SK-N-SH (cell line): ENCODE measurements at regions not wholly inside any gene's neighbourhood (a gene's known extent, or its start where the extent isn't known, plus 50 kb on each side); places are given as distances from the start of the nearest gene placed in this dataset.

Experiments
- CTCF ChIA-PET: fragments of 300-600, 350-600 bp; formaldehyde crosslinking; extraction: SDS; loops from one replicate; lab custom pipeline; 2021; lab: Yijun Ruan, JAX
- POLR2A ChIA-PET: fragments of 350-600 bp; sonication (Branson Sonifier 250); formaldehyde crosslinking; extraction: SDS; loops from one replicate; lab custom pipeline; 2020; ENCODE audit warnings: antibody characterized with exemption, inconsistent platforms; lab: Yijun Ruan, JAX
- DNase-seq: peaks from one replicate; pipeline ENCODE4 v3.0.0; 2012
- H2AFZ ChIP-seq: fragments of 200-600 bp; sonication (generic); 2 replicates; pipeline ENCODE4 v1.8.1; 2016; ENCODE audit warnings: antibody characterized with exemption, mild to moderate bottlenecking, low read depth
- H3F3A ChIP-seq: fragments of 200-600 bp; sonication (generic); replicated peaks from 2 replicates; pipeline ENCODE3; 2016; ENCODE audit warnings: antibody characterized with exemption, mild to moderate bottlenecking; ENCODE audit not compliant: insufficient read depth
- H3K27ac ChIP-seq, 2 experiments: fragments of 200-500 bp in 1 of 2; fragments of 200-600 bp in 1 of 2; sonication (Bioruptor generic) in 1 of 2; sonication (generic), shearing (Covaris generic) in 1 of 2; 2 replicates each; pipeline versions ENCODE4 v1.5.1 to v1.6.1; 2014 to 2016; ENCODE audit warnings: low read depth in 2 of 2, inconsistent platforms in 1 of 2, low read length in 1 of 2, mild to moderate bottlenecking in 1 of 2, mixed read lengths in 1 of 2
- H3K27me3 ChIP-seq: fragments of 200-600 bp; sonication (generic), shearing (Covaris generic); 2 replicates; pipeline ENCODE4 v1.6.1; 2016; ENCODE audit warnings: mixed run types; ENCODE audit not compliant: insufficient read depth
- H3K36me3 ChIP-seq, 2 experiments: fragments of 200-500 bp in 1 of 2; fragments of 200-600 bp in 1 of 2; sonication (Bioruptor generic) in 1 of 2; sonication (generic) in 1 of 2; replicated peaks in 1 of 2; 2 replicates each; pipeline versions ENCODE3 to v1.5.1; 2014 to 2016; ENCODE audit warnings: low read length in 1 of 2, mild to moderate bottlenecking in 1 of 2; ENCODE audit not compliant: insufficient read depth in 2 of 2, control insufficient read depth in 1 of 2
- H3K4me1 ChIP-seq, 2 experiments: fragments of 200-500 bp in 1 of 2; fragments of 200-600 bp in 1 of 2; sonication (Bioruptor generic) in 1 of 2; sonication (generic), shearing (Covaris generic) in 1 of 2; 2 replicates each; pipeline versions ENCODE4 v1.5.1 to v1.6.1; 2014 to 2016; ENCODE audit warnings: low read depth in 1 of 2, low read length in 1 of 2, mixed run types in 1 of 2; ENCODE audit not compliant: insufficient read depth in 2 of 2, control insufficient read depth in 1 of 2
- H3K4me2 ChIP-seq: fragments of 200-600 bp; sonication (generic), shearing (Covaris generic); 2 replicates; pipeline ENCODE4 v1.6.1; 2017; ENCODE audit warnings: mixed run types
- H3K4me3 ChIP-seq, 2 experiments: fragments of 200-500 bp in 1 of 2; fragments of 200-600 bp in 1 of 2; sonication (Bioruptor generic) in 1 of 2; sonication (generic), shearing (Covaris generic) in 1 of 2; 2 replicates each; pipeline versions ENCODE4 v1.5.1 to v1.8.1; 2014 to 2016; ENCODE audit warnings: low read depth in 2 of 2, inconsistent platforms in 1 of 2, low read length in 1 of 2, mild to moderate bottlenecking in 1 of 2, mixed read lengths in 1 of 2, moderate library complexity in 1 of 2
- H3K79me2 ChIP-seq: fragments of 200-600 bp; sonication (generic); 2 replicates; pipeline ENCODE4 v1.8.1; 2017; ENCODE audit warnings: mild to moderate bottlenecking; ENCODE audit not compliant: insufficient read depth
- H3K9ac ChIP-seq: fragments of 200-600 bp; sonication (generic); 2 replicates; pipeline ENCODE4 v1.6.1; 2017; ENCODE audit warnings: mixed run types
- H3K9me2 ChIP-seq: fragments of 200-600 bp; sonication (generic); 2 replicates; pipeline ENCODE4 v1.6.1; 2017; ENCODE audit warnings: mixed run types
- H3K9me3 ChIP-seq: fragments of 200-600 bp; sonication (generic); 2 replicates; pipeline ENCODE4 v1.6.1; 2017; ENCODE audit warnings: mixed run types, mild to moderate bottlenecking, moderate library complexity
- H4K20me1 ChIP-seq: fragments of 200-600 bp; sonication (generic); 2 replicates; pipeline ENCODE4 v1.6.1; 2017; ENCODE audit warnings: mild to moderate bottlenecking, mixed run types; ENCODE audit not compliant: insufficient read depth
- ELF1 ChIP-seq: IDR thresholded peaks from 2 replicates; pipeline ENCODE4 v1.4.0; 2012
- EP300 ChIP-seq, 2 experiments: IDR thresholded peaks; 2 replicates each; pipeline versions ENCODE4 v1.4.0 to v1.6.1; 2012; ENCODE audit warnings: borderline replicate concordance in 1 of 2, low read depth in 1 of 2, low read length in 1 of 2
- FOSL2 ChIP-seq: IDR thresholded peaks from 2 replicates; pipeline ENCODE4 v1.4.0; 2012; ENCODE audit warnings: low read depth, mild to moderate bottlenecking, moderate library complexity, borderline replicate concordance
- IRF3 ChIP-seq: fragments of 150-350 bp; IDR thresholded peaks from 2 replicates; pipeline ENCODE4 v1.6.1; 2016; ENCODE audit warnings: mild to moderate bottlenecking, low read depth, low read length
- JUND ChIP-seq: IDR thresholded peaks from 2 replicates; pipeline ENCODE4 v1.4.0; 2012
- NRF1 ChIP-seq: IDR thresholded peaks from 2 replicates; pipeline ENCODE4 v1.6.1; 2012; ENCODE audit warnings: low read depth, mild to moderate bottlenecking, low read length
- PBX3 ChIP-seq: IDR thresholded peaks from 2 replicates; pipeline ENCODE4; 2012
- POLR2AphosphoS5 ChIP-seq: IDR thresholded peaks from 2 replicates; pipeline ENCODE4 v1.6.1; 2012; ENCODE audit warnings: low read depth, low read length
- RCOR1 ChIP-seq: fragments of 150-350 bp; IDR thresholded peaks from 2 replicates; pipeline ENCODE4 v1.6.1; 2017; ENCODE audit warnings: antibody characterized with exemption, low read length
- RFX5 ChIP-seq: IDR thresholded peaks from 2 replicates; pipeline ENCODE4 v1.6.1; 2012; ENCODE audit warnings: mild to moderate bottlenecking, improper control_type of control experiment, low read length
- RXRA ChIP-seq: IDR thresholded peaks from 2 replicates; pipeline ENCODE4 v1.4.0; 2012; ENCODE audit warnings: low read depth, mild to moderate bottlenecking, borderline replicate concordance
- SIN3A ChIP-seq: IDR thresholded peaks from 2 replicates; pipeline ENCODE4 v1.6.1; 2012; ENCODE audit warnings: low read depth, mild to moderate bottlenecking, low read length, moderate library complexity, borderline replicate concordance
- TAF1 ChIP-seq: IDR thresholded peaks from 2 replicates; pipeline ENCODE4 v1.6.1; 2012; ENCODE audit warnings: low read depth, mild to moderate bottlenecking, low read length, moderate library complexity, borderline replicate concordance
- TCF12 ChIP-seq: IDR thresholded peaks from 2 replicates; pipeline ENCODE4 v1.4.0; 2012
- TEAD4 ChIP-seq: IDR thresholded peaks from 2 replicates; pipeline ENCODE4 v1.4.0; 2012; ENCODE audit warnings: mild to moderate bottlenecking, borderline replicate concordance; ENCODE audit not compliant: insufficient read depth
- USF1 ChIP-seq: IDR thresholded peaks from 2 replicates; pipeline ENCODE4 v1.4.0; 2012; ENCODE audit warnings: low read depth, borderline replicate concordance
- USF2 ChIP-seq: fragments of 150-350 bp; IDR thresholded peaks from 2 replicates; pipeline ENCODE4 v1.6.1; 2017; ENCODE audit warnings: antibody characterized with exemption, low read length, low read depth, borderline replicate concordance
- YY1 ChIP-seq: IDR thresholded peaks from 2 replicates; pipeline ENCODE4 v1.4.0; 2012; ENCODE audit warnings: low read depth, mild to moderate bottlenecking
- WGBS: methylation state at CpG from one replicate; pipeline ENCODE4 v1.1.6; 2017; ENCODE audit warnings: low lambda C conversion rate; 5-methylcytosine and 5-hydroxymethylcytosine counted together

- no peak for TF ChIP-seq SIN3A
- TF ChIP-seq PBX3 = peak; percentile 85
- TF ChIP-seq RFX5 = no peak
- peak; percentile 17; the same call in 1 of the 2 replicates for TF ChIP-seq POLR2AphosphoS5
- TF ChIP-seq RCOR1 = 0 out of 2 replicates have a peak, but pooled peaks have one; percentile 59
- peak; percentile 23; the same call in 1 of the 2 replicates for TF ChIP-seq RXRA
- no peak for TF ChIP-seq TEAD4
- no peak for TF ChIP-seq USF1
- TF ChIP-seq NRF1 = no peak
- peak; percentile 79 for TF ChIP-seq TCF12
- no peak for TF ChIP-seq IRF3
- TF ChIP-seq ELF1 = no peak
- TF ChIP-seq USF2 = no peak
- 0 out of 2 replicates have a peak, but pooled peaks have one; percentile 32 for TF ChIP-seq YY1
- no peak for TF ChIP-seq TAF1
Observed at GRCh38 chr2:18792226-18792629, 202.9 kb upstream of the NT5C1B start (continued).

DNA sequence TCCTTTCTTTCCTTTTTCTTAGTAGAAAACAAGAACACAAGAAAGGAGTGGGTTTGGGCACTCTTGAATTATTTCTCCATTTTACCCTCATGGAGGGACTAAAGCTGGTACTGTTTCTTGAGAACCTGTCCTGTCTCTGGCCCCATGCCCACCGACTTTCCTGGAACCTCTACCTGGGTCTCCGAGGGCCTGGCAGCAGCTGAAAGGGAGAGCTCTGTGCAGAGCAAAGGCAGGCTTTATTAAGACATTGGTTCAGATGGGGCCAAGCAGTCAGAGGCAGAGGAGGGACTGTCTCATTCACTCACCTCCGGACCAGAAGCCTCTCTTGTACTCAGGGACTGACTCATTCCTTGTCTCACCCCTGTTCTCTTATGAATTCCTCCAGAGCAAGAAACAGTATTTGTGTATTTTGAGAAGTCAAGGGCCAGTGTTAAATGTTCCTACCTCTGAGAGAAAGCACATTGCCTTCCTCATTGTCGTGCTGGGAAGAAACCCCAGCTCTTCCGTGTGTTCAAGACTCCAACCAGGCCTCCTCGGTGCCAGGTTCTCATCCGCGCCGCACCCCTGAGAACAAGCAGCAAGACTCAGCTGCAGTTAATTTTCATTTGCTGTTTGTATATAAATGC, 201.9 kb upstream of the NT5C1B start:
- peaks cover 19% of the 10 kb centered on the region for H3F3A ChIP-seq
- POLR2A ChIA-PET = no interaction called here
- DNase-seq = no peak
- H2AFZ ChIP-seq = no peak overlapping the region
- CTCF ChIA-PET = interaction anchor here (0.8 to 2.4 kb wide), 5 partner anchors 10 to 270 kb away, joined by 3 to 9 read pairs (median 3); no protein-coding TSS in a partner anchor
- 82% methylated on average over 9 of the region's 9 CpGs for WGBS
- peaks cover 17 to 30% of the 10 kb centered on the region in 2 experiments for H3K4me1 ChIP-seq
- H3K36me3 ChIP-seq = no peaks in the 10 kb centered on the region
- TF ChIP-seq EP300 (IDR thresholded peaks at IDR 0.05; ENCODE audit: borderline replicate concordance in 1 of 2, low read depth in 1 of 2, low read length in 1 of 2) (0 out of 4 replicates have a peak, but pooled peaks of 1 of the 2 experiments have one; percentile 17), USF1 (no peak), JUND (0 out of 2 replicates have a peak, but pooled peaks have one; percentile 18), RFX5 (no peak), FOSL2 (peak; percentile 23; the same call in 1 of the 2 replicates)
- H3K9me2 ChIP-seq = no peaks in the 10 kb centered on the region
- no peak overlapping the region for H3K4me3 ChIP-seq
- H3K9ac ChIP-seq = 0 out of 2 replicates have a peak overlapping the region, but pooled peaks have one; percentile 0
- no peaks in the 10 kb centered on the region for H3K27me3 ChIP-seq
- no peaks in the 10 kb centered on the region for H3K79me2 ChIP-seq
- H4K20me1 ChIP-seq = no peaks in the 10 kb centered on the region
- peak overlapping the region; percentile 78 to 79; a peak in 3 of 4 replicates for H3K27ac ChIP-seq
- peak overlapping the region; percentile 12; the same call in 1 of the 2 replicates for H3K4me2 ChIP-seq
- no peaks in the 10 kb centered on the region for H3K9me3 ChIP-seq
